ENCODE measurements at regions not wholly inside any gene's neighbourhood (a gene's known extent, or its start where the extent isn't known, plus 50 kb on each side); places are given as distances from the start of the nearest gene placed in this dataset.

- peak; percentile 5 for DNase-seq
Observed at GRCh38 chr11:92886243-92886905, 83.1 kb upstream of the MTNR1B start.

DNA sequence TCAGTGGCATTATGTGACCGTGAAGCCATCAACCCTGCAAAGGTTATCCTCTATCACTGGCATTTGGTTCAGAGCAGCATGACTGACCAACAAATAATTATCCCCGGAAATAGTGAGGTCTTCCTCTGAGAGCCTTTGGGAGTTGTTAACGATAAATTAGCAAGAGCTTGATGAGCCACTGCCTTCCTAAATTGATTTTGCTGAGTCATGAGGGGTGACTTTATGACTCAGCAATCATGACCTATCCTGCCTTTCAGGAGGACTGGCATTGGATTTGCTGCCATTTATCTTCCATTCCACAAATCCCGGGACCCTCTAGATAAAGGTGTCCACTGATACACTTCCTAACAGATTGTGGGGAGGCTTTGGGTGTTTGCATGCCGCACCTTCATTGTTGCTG is 80.8 kb upstream of the MTNR1B start:
- DNase-seq: no peak

- no peak for DNase-seq
Observed at GRCh38 chr11:92890846-92891245, 78.6 kb upstream of the MTNR1B start.

DNA sequence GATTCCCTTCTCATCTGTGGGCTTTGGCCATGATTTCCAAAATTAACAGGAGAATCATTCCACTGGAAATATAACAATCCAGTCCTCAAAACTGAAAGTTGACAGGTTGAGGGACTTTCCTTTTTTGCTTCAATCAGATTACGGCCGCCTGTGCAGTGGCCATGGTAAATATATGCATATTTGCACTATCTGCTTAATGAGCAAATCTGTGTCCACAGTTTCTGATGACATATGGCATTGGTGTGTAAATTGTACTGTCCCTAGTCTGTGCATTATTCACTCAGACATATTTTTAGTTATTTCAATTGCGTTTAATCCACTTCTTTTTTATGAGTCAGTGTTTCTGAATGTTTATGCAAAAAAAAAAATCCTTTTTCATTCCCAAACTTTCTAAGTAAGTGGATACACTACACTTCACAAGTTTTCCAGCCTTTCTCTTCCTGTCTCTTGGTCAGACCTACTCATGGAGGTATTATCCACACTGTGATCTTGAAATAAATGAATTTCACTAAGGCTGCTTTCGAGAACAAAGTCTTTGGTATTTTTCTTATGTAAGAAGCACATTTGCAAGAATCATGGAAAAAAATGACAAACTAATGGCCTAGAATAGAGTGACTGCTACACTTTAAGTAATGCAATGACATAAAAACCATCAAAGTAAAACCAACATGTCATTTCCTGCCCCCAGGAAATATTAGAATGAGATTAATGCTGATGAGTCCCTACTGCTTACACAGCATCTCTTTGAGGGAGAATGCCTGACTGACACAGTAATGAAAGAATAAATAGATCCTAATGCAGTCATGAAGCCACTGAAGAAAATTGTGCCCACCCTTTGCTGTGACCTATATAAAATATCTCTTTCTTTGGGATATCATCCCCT is 76.4 kb upstream of the MTNR1B start:
- no peak for DNase-seq

- no peak for DNase-seq
Observed at GRCh38 chr11:92894197-92894596, 75.3 kb upstream of the MTNR1B start.

- no peak for DNase-seq
Observed at GRCh38 chr11:92897487-92897886, 72.0 kb upstream of the MTNR1B start.

DNA sequence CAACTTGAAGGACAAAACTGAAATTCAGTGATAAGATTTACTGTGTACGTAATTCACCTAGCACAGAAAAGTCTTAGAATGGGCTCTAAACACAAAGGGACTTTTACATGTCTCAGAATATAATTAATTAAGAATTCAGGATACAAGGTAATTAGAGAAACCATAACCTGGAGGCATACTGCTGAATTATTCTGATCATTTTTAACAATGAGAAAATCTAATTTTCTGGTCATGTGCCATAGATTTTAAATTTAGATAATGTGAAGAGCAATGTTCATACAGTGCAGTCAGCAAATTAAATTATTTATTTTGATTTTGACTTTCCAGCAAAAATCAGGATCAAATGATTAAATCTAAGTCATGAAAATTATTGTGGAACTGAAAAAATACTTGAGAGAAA is 67.0 kb upstream of the MTNR1B start:
- no peak for DNase-seq

GRCh38 chr11:92907671-92908070 is 61.8 kb upstream of the MTNR1B start:
- no peak for DNase-seq

- no peak for DNase-seq
Observed at GRCh38 chr11:92909214-92909613, 60.2 kb upstream of the MTNR1B start.

GRCh38 chr11:92911478-92911877 is 58.0 kb upstream of the MTNR1B start:
- no peak for DNase-seq

- DNase-seq: no peak
Observed at GRCh38 chr11:92915551-92915950, 53.9 kb upstream of the MTNR1B start.

DNA sequence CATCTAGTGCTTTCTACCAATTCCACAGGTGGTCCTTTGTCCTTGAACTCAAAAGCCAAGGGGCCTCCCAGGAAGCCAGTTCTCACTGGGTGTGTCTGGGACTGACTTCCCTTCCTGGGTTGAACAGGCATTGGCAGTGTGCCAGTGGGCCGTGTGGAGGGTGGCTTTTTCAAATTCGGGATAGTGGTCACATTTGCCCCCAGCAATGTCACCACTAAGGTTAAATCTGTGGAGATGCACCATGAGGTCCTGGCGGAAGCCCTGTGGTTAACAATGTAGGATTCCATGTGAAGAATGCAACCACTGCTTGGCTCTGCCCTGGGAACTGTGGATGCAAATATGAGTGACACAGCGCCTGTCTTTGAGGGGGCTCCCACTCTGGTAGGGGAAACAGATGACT is 53.2 kb upstream of the MTNR1B start:
- no peak for DNase-seq

GRCh38 chr11:92917927-92918326 is 51.5 kb upstream of the MTNR1B start:
- DNase-seq: no peak

GRCh38 chr11:92919048-92919447 is 50.4 kb upstream of the MTNR1B start:
- DNase-seq: no peak

Measured in CD4-positive, alpha-beta T cell treated with Interleukin-21 for 1 hour (primary cell).